RPMI8226 (cell line): ENCODE measurements at regions not wholly inside any gene's neighbourhood (a gene's known extent, or its start where the extent isn't known, plus 50 kb on each side); places are given as distances from the start of the nearest gene placed in this dataset.

ENCODE experiments used
- DNase-seq: peaks from one replicate; pipeline ENCODE4 v3.0.0-alpha.2; 2015

DNA sequence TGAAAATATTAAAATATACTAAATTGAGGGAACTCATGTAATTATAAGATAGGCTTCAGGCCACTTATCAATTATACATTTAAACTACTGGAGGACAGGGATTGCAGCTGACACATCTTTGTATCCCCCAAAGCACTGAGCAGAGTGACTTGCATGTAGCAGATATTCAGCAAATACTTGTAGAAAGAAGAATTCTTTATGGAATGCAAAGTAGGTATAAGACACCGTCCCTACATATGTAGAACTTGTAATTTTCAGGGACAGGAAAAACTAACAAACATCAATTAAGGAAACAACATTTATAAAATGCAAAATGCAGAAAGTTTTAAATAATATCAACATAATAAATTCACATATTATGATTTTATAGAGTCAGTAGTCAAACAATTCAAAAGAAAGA, 719.2 kb downstream of the OLFM4 start:
- DNase-seq, result no peak

DNA sequence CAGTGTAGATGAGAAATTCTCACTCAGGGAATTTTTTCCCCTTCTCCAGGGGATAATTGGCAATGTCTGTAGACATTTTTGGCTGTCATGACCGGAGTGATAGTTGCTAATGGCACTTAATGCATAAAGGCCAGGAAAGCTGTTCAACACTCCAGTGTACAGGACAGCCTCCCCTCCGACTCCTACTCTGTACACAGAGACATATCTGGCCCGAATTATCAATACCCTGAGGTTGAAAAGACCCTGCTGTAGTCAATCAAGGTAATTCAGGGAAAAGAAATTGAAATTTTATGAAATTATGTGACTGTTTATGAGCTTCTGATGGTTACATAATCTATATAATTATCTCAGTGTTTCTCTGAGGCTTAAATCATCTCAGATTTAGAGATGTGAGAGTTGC, 720.7 kb downstream of the OLFM4 start:
- DNase-seq, result no peak

DNA sequence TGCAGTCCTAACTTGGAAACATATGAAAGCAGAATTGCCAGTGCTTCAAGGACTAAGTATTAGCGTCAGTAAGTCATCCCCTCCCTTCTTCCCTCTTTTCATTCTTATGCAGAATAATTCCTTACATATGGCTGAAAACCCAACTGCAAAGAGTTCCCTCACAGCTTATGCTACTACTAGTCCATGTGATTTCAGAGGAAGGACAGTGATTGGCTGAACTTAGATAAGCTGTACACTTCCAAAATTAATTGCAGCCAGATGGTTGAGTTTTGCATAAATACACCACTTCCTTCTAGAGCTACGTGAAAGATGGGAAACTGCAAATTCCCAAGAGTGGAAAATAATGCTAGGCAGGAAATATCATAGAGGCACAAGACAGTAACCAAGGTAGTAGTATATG, 730.4 kb downstream of the OLFM4 start:
- DNase-seq, result no peak

DNA sequence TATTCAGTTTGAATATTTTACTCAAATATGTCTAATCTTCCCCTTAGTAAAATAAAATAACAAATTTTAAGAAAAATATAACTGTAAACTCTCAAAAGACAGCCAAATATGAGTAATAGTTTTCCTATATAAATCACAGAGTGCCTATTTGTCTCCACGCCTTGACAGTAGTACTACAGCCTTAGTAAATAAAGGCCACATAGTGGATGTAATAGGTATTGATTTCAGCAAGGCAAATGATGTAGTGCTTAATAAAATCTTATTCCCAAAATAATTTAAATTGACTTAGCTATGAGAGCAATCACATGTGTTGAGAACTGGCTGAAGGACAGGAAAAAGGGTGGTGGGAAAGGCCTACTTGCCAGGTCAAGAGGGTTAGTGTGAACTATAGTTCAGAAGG, 747.2 kb downstream of the OLFM4 start:
- no peak for DNase-seq

DNA sequence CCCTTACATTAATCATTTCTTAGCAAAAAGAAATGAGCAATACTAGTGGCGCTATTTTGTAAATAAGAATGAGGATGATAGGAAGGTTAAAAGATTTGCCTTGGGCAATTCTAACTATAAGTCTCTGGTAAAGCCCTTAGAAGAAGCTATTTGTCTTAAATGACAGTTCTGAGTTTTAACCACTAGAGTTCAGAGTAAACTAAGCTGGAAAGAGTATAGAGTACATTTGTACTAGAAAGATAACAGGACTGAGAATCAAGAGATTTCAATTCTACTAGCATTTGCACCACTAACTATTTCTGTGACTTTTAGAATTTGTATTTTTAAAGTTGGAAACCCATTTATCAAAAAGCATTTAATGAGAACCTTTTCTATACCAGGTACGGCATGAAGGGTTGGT, 750.3 kb downstream of the OLFM4 start:
- no peak for DNase-seq

DNA sequence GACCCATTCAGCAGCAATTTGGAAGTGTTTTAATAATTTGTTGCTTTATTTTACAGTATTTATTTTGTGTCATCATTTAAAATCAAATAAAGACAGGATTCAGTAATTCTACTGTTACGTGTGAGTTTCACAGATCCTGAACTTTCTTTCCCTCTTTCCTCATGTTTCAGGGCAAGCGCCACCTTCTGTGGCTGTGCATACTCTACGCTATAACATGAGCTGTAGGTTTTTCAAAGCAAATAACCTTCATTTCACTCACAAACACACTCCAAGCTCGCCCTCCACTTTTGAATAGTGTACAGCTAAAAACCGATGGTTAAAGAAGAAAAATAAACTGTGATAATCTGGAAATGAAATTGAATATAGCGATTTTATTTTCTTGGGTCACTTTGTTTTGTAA, 753.3 kb downstream of the OLFM4 start:
- no peak for DNase-seq

DNA sequence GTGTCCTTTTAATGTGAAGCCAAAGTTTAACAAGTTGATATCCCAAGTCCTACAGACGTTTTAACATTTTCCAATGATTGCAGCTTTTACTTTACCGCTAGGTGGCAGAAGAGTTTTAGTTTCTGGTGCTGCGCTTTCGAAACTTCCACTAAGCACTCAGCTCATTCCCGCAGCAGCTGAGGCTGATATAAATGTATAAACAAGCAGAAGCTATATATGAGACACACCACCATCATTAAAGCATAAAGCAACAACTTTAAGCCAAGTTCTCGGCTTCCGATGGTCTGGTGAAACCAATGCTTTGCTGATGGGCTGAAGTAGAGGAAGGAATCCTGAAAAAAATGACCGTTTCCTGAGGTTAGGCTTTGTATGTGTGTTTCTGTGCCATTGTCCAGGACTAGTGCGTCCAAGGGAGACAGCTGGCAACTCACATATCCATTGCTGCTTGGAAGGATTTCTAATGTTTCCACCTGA, 753.9 kb downstream of the OLFM4 start:
- peak; percentile 64 for DNase-seq

DNA sequence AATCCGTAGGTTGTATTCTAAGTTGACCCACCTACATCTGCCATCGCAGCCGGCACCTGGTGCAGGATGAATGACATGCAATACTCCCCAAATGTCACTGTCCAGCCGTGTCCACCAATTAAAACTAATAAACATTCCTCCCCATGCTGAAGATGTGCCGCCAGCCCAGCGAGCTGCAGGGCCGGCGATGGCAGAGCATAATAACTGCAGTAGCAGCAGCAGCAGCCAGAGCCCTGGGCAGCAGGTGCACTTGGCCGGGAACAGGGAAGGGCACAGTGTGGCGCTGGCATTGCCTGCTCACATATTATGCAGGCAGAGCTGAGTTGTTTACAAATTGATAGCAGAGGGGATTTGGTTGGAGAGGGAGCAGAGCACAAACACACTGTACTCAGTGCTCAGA, 754.9 kb downstream of the OLFM4 start:
- DNase-seq, result no peak

DNA sequence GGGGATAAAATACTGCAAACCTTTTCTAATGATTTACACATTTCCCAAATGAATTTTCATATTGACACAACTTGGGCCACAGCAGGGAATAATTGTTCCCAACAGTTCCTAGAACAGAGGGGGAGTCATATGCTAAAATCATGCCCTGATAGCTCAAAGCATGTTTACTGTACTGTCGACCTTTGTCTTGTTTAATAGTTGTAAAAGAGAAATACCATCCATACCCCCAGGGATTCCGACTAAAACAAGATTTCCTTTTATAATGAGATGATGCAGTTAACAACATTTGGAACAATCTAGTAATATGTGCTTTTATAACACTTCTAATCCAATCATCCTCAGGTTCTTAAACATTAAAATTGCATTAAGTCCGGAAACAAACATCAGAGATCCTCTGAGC, 759.7 kb downstream of the OLFM4 start:
- no peak for DNase-seq

DNA sequence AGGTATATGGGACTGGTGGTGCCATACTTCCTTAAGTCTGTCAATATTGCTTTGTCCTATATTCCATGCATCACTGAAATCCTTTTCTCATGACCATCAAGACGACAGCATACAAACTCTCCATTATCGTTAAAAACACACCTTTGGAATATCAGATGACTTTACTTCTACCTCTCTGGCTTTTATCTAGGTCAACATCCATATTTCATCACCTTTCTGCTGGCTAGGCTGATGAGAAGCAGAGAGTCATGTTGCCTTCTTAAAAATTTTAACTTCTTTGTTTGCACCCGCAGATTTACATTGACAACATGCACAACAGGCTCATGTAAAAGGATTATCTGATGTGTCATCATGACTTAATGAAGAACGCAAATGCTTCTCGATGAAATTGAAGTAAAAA, 771.4 kb downstream of the OLFM4 start:
- DNase-seq, result no peak

DNA sequence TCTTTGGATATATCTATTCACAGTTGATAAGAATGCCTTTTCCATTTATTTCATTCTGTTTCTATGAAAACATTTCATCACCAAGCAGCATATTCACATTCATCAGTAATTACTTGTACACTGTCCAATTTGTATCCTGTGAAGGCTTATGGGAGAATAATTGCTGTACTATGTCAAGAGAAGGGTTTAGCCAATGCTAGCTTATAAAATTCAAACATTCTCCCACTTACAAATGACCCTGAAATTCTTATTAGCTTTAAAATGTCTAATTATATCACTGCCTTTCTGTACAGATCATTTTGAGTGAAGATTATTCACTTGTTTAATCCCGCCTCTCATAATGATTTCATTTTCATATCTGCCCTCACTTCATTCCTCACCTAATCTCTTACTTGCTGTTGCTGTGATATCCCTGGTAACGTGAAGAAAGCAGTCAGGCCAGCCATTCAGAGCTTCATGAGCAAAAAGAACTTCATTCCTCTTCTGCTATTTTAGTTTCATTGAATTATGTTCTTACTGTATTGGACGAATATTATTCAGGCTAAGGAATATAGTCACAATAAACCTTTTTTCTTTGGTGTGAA, 778.7 kb downstream of the OLFM4 start:
- DNase-seq, result no peak

DNA sequence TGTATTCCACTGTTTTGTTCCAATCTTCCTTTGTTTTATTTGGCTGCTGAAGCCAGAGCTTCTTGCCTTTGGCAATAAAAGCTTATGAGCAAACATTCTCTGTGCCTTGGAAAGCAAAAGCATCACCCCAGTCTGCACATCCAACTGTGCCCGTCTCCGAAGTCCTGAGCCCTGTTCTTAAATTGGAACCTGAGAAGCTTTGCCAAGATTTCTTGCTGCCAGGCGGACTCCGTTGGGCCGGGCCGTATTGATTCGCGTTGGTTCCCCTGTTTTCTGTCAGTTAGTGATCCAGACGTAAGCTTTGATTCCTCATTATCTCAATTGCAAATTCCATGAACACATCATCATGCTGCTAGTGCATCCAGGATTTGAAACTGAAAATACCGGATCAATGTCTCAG, 793.0 kb downstream of the OLFM4 start:
- DNase-seq, result no peak

DNA sequence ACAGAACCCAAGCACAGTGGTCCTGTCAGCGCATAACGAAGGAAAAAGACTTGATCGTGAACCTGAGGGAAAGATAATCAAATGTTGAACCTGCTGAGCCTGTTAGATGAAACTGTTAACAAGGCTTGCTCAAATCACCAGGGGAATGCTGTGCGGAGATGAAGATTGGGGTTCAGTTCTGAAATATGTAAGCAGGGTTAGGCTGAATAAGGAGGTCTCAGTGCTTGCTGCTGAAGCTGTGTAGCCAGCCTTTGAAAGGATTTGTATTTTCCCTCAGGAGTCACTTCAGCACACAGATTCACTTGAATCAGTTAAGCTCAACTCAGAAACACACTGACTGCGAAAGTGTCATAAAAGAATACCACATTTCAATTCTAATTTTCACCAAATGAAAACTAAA, 793.5 kb downstream of the OLFM4 start:
- no peak for DNase-seq

DNA sequence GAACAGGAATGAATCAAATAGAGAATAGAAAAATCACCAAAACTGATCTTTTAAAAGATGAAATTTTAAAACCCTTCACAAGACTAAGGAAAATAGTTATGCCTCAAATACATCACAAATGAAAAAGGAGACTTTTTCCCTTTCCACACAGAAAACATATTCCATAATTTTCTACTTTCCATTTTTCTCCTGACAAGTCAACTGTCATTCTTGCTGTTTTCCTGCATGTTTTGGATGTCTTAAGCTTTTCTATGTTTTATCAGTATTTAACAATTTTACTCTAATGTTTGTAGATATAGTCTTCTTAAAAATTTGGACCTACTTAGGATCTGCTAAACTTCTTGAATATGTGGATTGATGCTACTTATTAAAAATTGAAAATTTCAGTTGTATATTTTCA, 810.8 kb downstream of the OLFM4 start:
- DNase-seq, result no peak

DNA sequence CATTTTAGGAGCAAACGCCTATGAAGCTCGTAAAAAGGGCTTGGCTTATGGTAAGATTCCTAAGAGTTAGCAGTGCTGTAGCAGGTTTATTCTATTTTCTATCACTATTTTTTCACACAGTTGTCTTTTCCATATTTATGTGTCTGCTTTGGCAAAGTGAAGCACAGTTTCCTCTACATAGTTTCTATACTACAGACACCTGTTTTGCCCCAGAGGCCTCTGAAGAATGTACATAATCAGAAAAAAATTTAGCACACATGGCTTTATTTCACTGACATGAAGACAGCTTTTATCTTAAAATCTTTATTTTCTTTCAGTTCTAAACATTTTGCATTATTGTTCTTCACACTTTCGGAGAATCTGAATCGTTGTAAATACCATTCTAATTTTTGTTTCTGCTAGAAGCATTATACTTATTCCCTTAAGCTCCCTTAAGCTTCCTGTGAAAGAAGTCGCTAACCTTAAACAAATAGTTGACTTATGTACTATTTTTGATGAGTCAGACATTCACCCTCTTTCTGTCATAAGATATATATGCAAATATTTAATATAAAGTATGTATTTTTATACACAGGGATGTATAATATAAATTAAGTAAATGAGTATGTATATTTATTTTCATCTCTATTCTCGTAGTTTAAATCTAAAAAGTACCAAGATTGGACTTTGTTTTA, 816.0 kb downstream of the OLFM4 start:
- no peak for DNase-seq

DNA sequence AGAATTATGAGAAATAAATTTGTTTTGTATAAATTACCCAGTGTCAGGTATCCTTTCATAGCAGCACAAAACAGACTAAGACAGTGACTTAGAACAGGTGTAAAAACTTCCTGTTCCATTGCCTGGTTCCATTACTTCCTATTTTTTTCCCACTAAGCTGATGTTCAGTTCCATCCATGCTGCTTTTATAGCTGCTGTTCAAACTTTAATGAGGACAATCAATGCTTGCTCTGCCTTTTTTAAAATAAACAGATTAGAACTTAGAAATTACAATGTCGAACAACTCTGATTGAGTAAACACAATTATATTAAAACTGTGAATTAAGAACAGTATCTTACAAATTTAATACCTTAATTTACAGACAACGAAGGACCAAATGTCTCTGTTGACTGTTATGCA, 818.9 kb downstream of the OLFM4 start:
- DNase-seq, result no peak

DNA sequence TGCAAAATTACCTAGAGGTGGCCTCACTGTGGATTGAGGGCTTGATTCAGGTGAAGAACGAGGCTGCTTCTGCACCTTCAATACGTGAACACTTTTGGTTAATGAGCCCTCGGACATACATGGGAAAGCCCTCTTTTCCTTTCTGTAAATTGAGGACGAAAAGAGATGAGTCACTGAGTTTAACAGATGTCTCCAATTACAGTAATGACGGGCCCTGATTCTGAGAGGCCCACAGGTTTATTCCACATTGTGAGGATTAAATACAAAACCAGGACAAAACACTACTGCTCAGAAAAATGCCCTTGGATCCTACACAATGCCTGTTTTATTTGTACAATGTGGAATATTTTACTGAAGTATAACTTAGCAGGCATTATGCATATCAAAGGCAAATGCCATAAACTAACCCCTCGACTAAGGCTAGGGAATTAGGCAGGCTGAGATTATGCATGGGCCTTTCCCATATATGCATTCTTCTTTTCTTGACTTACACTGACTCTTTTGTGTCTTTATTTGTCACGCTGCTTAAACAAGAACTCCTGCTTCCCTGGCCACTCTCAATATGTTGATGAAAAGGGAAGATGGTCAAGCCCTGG, 819.9 kb downstream of the OLFM4 start:
- no peak for DNase-seq

DNA sequence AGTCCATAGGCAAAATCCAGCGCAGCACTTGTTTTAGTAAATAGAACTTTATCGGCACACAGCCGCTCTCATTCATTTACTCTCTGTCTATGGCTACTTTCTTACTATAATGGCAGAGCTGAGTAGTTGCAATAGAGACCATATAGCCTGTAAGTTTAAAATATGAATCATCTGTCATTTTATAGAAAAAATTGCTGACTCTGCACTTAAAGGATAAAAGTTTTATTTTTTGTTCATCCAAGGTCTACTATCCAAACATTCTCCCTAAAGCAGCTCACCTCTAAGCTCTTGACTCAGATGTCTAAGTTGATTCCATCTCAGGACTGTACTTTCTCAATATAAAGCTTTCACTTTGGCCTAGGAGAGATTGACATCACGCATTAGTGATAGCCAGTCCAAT, 825.7 kb downstream of the OLFM4 start:
- DNase-seq, result no peak

DNA sequence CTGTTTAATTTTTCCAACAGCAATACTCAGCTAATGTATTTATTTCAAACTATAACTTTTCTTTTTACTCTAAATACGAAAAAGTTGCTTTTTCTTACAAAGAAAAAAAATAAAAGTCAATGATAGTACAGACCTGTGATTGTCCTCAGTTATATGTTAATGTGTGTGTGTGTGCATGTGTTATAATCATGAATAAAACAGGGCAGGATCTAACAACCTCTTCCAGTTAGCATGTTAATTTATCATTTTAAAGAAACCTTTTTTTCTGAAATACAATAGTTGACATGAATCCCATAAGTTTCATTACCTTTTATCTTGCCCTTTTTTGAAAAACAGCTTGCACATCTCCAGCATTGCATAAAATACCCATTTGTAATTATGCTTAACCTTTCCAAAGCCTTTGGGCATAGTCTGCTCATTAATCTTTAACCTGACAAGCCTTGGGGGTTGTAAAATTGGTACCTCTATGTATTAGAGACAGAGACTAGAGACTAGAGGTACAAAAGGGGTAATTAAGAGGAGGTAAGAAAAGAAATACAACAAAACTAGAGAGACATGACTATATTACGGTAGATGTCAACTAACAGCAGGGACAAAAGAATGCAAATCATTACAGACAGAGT, 828.1 kb downstream of the OLFM4 start:
- no peak for DNase-seq

DNA sequence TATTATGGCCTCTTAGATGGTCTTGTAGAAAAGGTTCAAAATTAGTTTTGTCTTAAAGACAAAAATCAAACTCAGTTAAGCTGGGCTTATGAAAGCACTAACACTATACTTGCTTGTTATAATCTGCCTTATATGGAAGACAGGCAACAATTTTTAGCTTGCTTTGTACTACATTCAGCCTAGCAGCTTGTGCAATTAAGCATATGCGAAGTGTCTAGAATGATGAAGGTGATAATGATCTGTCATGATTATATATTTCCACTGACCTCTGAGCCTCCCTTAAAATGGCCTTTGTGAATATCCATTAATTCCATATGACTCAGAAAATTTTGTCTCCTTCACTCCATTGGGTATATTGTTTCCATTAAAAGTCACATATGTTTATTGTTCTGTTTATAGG, 834.9 kb downstream of the OLFM4 start:
- DNase-seq, result no peak

DNA sequence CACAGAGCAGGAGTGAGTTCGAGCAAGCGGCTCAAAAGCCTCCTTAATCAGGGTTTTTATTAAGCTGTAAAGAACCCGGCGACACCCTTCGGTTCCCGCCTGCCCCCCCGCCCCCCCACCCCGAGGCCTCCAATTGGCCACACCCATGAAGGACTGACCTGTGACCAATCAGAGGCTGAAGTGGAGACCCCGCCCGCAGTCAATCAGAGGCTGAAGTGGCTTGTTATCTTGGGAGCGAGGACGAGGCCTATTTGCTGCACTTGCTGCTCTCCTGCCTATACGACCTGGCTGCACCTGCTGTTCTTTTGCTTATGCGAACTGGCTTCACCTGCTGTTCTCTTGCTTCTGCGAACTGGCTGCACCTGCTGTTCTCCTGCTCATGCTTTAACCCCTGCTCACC, 844.9 kb downstream of the OLFM4 start:
- no peak for DNase-seq

DNA sequence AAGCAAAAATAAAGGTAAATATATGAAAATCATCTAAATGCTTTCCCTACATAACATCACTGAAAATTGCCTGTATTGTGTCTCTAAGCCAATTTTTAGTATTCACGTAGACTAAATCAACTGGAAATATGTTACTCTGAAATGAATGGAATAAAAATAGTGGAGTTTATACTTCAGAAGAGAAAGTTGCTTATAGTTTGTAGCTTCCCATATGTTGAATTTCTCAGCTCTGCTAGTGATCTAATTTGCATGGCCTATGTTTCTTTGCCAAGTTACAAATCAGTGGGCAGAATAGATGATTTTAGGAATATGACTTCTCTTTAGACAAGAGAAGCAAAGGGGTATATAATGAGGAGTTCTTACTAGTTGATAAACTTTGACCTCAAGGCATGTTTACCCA, 850.2 kb downstream of the OLFM4 start:
- DNase-seq, result no peak

DNA sequence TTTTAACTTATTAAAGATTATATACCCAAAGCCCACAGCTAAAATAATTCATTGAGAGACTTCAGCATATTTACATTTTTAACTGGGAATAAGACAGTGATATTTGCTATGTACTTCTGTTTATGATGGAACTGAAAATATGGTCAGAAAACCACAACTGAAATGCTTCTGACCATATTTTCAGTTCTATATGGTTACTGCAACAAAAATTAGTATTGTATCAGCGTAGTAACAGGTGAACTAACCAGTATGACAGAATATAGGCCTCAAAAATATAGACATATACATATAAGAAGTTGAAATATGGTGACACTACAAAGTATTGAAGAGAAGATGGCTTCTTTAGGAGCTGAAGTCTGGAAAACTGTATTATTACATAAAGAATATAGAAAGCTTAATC, 857.4 kb downstream of the OLFM4 start:
- no peak for DNase-seq

DNA sequence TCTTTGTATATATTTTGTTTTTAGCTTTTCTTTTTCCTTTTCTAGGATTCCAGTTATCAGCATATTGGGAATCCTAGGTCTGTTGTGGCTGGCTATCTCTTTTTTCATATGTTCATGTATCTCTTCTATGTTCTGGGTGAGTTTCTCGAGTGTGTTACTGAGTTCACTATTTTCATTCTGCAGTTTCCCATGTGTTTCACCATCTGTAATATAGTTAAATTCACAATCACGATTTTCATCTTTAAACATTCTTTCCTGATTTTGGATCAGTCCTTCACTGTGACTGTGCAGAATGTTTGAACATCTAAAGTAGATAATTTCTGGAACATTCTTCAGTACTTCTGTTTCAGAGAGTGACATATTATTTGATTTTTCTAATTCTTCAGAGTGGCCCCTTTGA, 862.1 kb downstream of the OLFM4 start:
- DNase-seq, result no peak
